Thoracic aorta (tissue), 2 donors: ENCODE measurements at regions not wholly inside any gene's neighbourhood (a gene's known extent, or its start where the extent isn't known, plus 50 kb on each side); places are given as distances from the start of the nearest gene placed in this dataset.

ENCODE experiments used
- ATAC-seq: fragments of 150-250 bp; one replicate; pipeline ENCODE4 v1.8.0; 2017; ENCODE audit warnings: low read depth; ENCODE audit not compliant: insufficient number of reproducible peaks, low FRiP score
- DNase-seq: peaks from one replicate; pipeline ENCODE4 v3.0.0-alpha.2; 2020; ENCODE audit warnings: low spot score
- H3K27ac ChIP-seq, 2 donors: fragments of 200-600 bp; sonication (generic); 1 replicate in 1 of 2; 2 replicates in 1 of 2; pipeline ENCODE4 v1.5.1; 2016; ENCODE audit warnings: mild to moderate bottlenecking in 2 of 2, moderate library complexity in 2 of 2
- H3K27me3 ChIP-seq: fragments of 200-600 bp; sonication (generic); replicated peaks from 2 replicates; pipeline ENCODE4 v1.6.0; 2016; ENCODE audit warnings: mild to moderate bottlenecking; ENCODE audit not compliant: insufficient read depth
- H3K36me3 ChIP-seq: fragments of 200-600 bp; sonication (generic); one replicate; pipeline ENCODE4 v1.5.1; 2016
- H3K4me1 ChIP-seq, 2 donors: fragments of 200-600 bp; sonication (generic); 1 replicate in 1 of 2; 2 replicates in 1 of 2; pipeline versions ENCODE4 v1.5.1 to v1.6.0; 2016; ENCODE audit warnings: low read depth in 2 of 2, mild to moderate bottlenecking in 1 of 2; ENCODE audit not compliant: control insufficient read depth in 1 of 2
- H3K4me3 ChIP-seq: fragments of 200-600 bp; sonication (generic); 2 replicates; pipeline ENCODE4 v1.5.1; 2016; ENCODE audit warnings: mild to moderate bottlenecking
- H3K9me3 ChIP-seq: fragments of 200-600 bp; sonication (generic); 2 replicates; pipeline ENCODE4 v1.5.1; 2016
- CTCF ChIP-seq: fragments of 200-600 bp; sonication (generic); IDR thresholded peaks from one replicate; pipeline ENCODE4 v1.5.1; 2019; ENCODE audit warnings: antibody characterized with exemption

DNA sequence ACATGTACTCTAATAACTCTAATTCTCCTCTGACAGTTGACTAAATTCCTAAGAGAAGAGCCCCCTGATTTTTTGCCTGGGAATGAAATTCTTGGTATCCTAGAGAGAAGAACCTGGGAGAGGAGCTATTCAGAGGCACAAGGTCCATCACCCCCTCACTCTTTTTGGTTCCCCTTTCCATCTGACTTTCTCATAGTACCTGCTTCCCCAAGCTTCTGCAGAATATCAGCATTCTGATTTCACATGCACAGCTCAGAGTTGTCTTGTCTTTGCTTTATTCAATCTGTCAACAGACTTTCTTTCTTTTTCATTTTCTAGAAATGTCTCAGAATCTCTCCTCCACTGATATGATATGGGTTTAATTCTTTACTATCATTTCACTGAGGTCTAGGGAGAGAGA, 141.5 kb upstream of the FBXL17 start:
- H3K4me3 ChIP-seq, result no peak overlapping the region
- no peak for TF ChIP-seq CTCF
- DNase-seq (no peak), ATAC-seq (no peak)
- no peak overlapping the region for H3K27ac ChIP-seq
- H3K27me3 ChIP-seq, result no peaks in the 10 kb centered on the region
- no peaks in the 10 kb centered on the region for H3K4me1 ChIP-seq
- no peaks in the 10 kb centered on the region for H3K36me3 ChIP-seq
- H3K9me3 ChIP-seq, result no peaks in the 10 kb centered on the region

DNA sequence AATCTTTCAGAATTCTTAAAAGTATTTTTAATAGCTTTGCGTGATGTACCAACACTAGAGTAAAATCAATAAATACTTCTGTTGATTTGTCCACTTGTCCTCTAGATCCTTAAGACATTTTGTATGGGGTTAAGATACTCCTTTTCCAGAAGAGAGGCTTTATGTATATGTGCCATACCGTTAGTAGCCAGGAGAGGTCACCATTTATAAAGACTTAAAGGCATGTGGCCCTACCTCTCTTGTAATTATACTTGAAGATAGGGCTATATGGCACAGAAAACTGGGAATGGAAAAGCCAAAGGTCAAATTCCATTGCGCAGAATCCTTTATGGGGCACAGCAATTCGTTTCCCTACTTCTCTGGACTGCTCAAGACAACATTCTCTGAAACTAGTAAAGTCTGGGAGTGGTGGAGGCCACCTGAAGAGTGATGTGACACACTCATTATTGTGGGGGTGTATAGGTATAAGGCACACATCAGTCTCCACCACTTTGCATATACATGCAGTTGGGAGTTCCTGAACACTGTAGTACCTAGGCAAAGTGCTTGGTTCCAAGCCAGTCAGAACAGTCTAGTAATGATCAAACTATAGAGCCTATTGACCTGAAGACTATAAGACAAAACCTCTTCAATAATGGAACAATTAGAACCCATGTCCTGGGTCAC, 140.1 kb upstream of the FBXL17 start:
- H3K27ac ChIP-seq, result no peak overlapping the region
- H3K4me3 ChIP-seq, result no peak overlapping the region
- H3K4me1 ChIP-seq, result no peaks in the 10 kb centered on the region
- no peaks in the 10 kb centered on the region for H3K9me3 ChIP-seq
- DNase-seq, result no peak
- no peak for ATAC-seq
- H3K36me3 ChIP-seq, result no peaks in the 10 kb centered on the region
- H3K27me3 ChIP-seq, result no peaks in the 10 kb centered on the region
- peak; percentile 49 for TF ChIP-seq CTCF

- no peaks in the 10 kb centered on the region for H3K27me3 ChIP-seq
- H3K4me3 ChIP-seq, result no peak overlapping the region
- no peak for TF ChIP-seq CTCF
- no peaks in the 10 kb centered on the region for H3K4me1 ChIP-seq
- no peaks in the 10 kb centered on the region for H3K36me3 ChIP-seq
- H3K9me3 ChIP-seq, result no peaks in the 10 kb centered on the region
- ATAC-seq, result no peak
- DNase-seq, result no peak
- no peak overlapping the region for H3K27ac ChIP-seq
Measured at GRCh38 chr5:108521011-108521700, 139.3 kb upstream of the FBXL17 start.

DNA sequence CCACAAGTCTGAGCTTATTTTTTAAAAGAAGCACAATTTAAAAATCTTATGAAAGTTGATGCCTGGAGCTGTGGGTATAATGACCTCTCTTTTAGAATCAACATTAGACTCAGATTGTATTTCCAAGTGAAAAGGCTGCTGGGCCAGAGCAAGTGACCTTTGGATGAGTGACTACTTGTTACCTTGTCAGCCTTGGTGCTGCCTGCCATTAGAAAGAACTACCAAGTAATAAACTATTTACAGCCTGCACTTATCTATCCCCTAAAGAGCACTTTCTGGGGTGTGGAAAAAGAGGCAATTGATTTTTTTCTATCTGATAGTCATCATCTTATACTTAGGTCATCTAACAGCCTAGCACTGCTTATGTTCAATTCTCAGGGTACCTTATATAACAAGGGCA, 134.9 kb upstream of the FBXL17 start:
- TF ChIP-seq CTCF, result no peak
- Histone ChIP-seq H3K9me3 (no peaks in the 10 kb centered on the region), H3K4me3 (no peak overlapping the region), H3K27ac (no peak overlapping the region), H3K36me3 (no peaks in the 10 kb centered on the region), H3K27me3 (no peaks in the 10 kb centered on the region), H3K4me1 (no peaks in the 10 kb centered on the region)
- DNase-seq, result no peak
- ATAC-seq, result no peak

DNA sequence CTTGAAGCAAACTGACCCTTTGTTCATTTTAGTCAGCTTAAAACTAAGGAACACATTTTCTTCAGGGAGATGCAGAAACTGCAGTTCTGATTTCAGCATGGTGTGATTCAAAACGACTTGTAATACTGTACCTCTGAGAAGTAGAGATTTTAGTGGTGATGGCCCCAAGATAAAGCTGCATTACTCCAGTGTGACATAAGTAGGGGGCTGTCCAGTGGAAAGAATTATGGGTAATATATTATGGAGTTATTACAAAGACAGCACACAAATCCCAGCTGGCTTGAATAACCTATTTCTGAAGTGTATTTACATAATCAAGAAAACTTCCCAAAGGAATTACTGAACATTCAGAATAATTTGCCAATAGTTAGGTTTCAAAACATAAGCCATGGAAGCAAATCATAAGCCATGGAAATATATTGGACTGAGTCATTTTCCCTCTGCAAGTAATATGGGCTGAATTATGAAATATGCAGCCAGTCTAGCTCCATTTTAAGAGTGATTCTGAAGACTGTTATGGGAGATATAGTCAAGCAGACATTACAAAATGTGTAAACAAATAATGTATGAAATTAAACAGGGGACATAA, 133.7 kb upstream of the FBXL17 start:
- TF ChIP-seq CTCF, result no peak
- DNase-seq (no peak), ATAC-seq (no peak)
- Histone ChIP-seq H3K4me1 (no peaks in the 10 kb centered on the region), H3K27ac (no peak overlapping the region), H3K4me3 (no peak overlapping the region), H3K9me3 (no peaks in the 10 kb centered on the region), H3K36me3 (no peaks in the 10 kb centered on the region), H3K27me3 (no peaks in the 10 kb centered on the region)
